Left ventricle myocardium inferior (tissue), 1 donor: ENCODE measurements at regions not wholly inside any gene's neighbourhood (a gene's known extent, or its start where the extent isn't known, plus 50 kb on each side); places are given as distances from the start of the nearest gene placed in this dataset.

ENCODE experiments used
- DNase-seq: peaks from one replicate; pipeline ENCODE4 v3.0.0-alpha.2; 2020
- H3K27ac ChIP-seq: fragments of 200-600 bp; replicated peaks from 2 replicates; pipeline ENCODE4 v1.8.0; 2021
- H3K27me3 ChIP-seq: fragments of 200-600 bp; 2 replicates; pipeline ENCODE4 v1.8.0; 2021; ENCODE audit warnings: low read depth
- H3K36me3 ChIP-seq: fragments of 200-600 bp; 2 replicates; pipeline ENCODE4 v1.8.0; 2021
- H3K4me1 ChIP-seq: fragments of 200-600 bp; 2 replicates; pipeline ENCODE4 v1.8.0; 2021
- H3K4me3 ChIP-seq: fragments of 200-600 bp; 2 replicates; pipeline ENCODE4 v1.8.0; 2021; ENCODE audit warnings: mild to moderate bottlenecking, moderate library complexity
- H3K9me3 ChIP-seq: fragments of 200-600 bp; replicated peaks from 2 replicates; pipeline ENCODE4 v1.8.0; 2021
- CTCF ChIP-seq: fragments of 200-600 bp; IDR thresholded peaks from 2 replicates; pipeline ENCODE4 v1.8.0; 2021; ENCODE audit warnings: antibody characterized with exemption, mild to moderate bottlenecking, borderline replicate concordance
- intact Hi-C: fragments of 100-400 bp; cut with micrococcal nuclease; formaldehyde crosslinking; loops from one replicate; pipeline ENCODE4 v1.11.0; 2022
- donor health status: DM: no; HTN: yes; CAD: no; lungs with severe emphysema.

GRCh38 chr9:108168236-108168850 is 678.8 kb upstream of the KLF4 start:
- Histone ChIP-seq H3K27ac (no peak overlapping the region), H3K4me1 (no peaks in the 10 kb centered on the region), H3K9me3 (peaks cover 3% of the 10 kb centered on the region), H3K4me3 (no peak overlapping the region), H3K27me3 (no peaks in the 10 kb centered on the region), H3K36me3 (no peaks in the 10 kb centered on the region)
- no peak for TF ChIP-seq CTCF
- no peak for DNase-seq
- intact Hi-C loops, result no loop called here

GRCh38 chr9:108167136-108167900 is 677.7 kb upstream of the KLF4 start:
- intact Hi-C loops, result no loop called here
- Histone ChIP-seq H3K27me3 (no peaks in the 10 kb centered on the region), H3K27ac (no peak overlapping the region), H3K9me3 (peaks cover 3% of the 10 kb centered on the region), H3K4me1 (no peaks in the 10 kb centered on the region), H3K4me3 (no peak overlapping the region), H3K36me3 (no peaks in the 10 kb centered on the region)
- TF ChIP-seq CTCF, result no peak
- no peak for DNase-seq

GRCh38 chr9:108166519-108166918 is 677.0 kb upstream of the KLF4 start:
- intact Hi-C loops, result no loop called here

GRCh38 chr9:108163321-108164005 is 673.9 kb upstream of the KLF4 start:
- no peaks in the 10 kb centered on the region for H3K4me1 ChIP-seq
- no peaks in the 10 kb centered on the region for H3K9me3 ChIP-seq
- no peaks in the 10 kb centered on the region for H3K36me3 ChIP-seq
- DNase-seq, result no peak
- H3K4me3 ChIP-seq, result no peak overlapping the region
- no peaks in the 10 kb centered on the region for H3K27me3 ChIP-seq
- no peak for TF ChIP-seq CTCF
- intact Hi-C loops, result no loop called here
- no peak overlapping the region for H3K27ac ChIP-seq

More at GRCh38 chr9:108166519-108166918, 677.0 kb upstream of the KLF4 start:
- TF ChIP-seq CTCF, result no peak
- H3K4me3 ChIP-seq, result no peak overlapping the region
- H3K27me3 ChIP-seq, result no peaks in the 10 kb centered on the region
- no peaks in the 10 kb centered on the region for H3K36me3 ChIP-seq
- no peak for DNase-seq
- no peaks in the 10 kb centered on the region for H3K4me1 ChIP-seq
- no peak overlapping the region for H3K27ac ChIP-seq
- H3K9me3 ChIP-seq, result no peaks in the 10 kb centered on the region

- Histone ChIP-seq H3K27ac (no peak overlapping the region), H3K4me3 (no peak overlapping the region), H3K9me3 (no peaks in the 10 kb centered on the region), H3K4me1 (no peaks in the 10 kb centered on the region), H3K36me3 (no peaks in the 10 kb centered on the region), H3K27me3 (no peaks in the 10 kb centered on the region)
- DNase-seq, result no peak
- intact Hi-C loops, result no loop called here
- no peak for TF ChIP-seq CTCF
Measured at GRCh38 chr9:108162664-108163063, 673.1 kb upstream of the KLF4 start.
